K562 (cell line): ENCODE measurements at regions not wholly inside any gene's neighbourhood (a gene's known extent, or its start where the extent isn't known, plus 50 kb on each side); places are given as distances from the start of the nearest gene placed in this dataset.

Experiments
- ATAC-seq: fragments of 200-7000 bp; cut with Tn5 transposase; 3 replicates; pipeline ENCODE4 v1.9.1; 2020; ENCODE audit warnings: moderate library complexity
- BruUV-seq: library from RNA; stranded (reverse); fragments of 400-500 nt; replicated peaks from 2 replicates; lab custom pipeline; 2021; lab: Mats Ljungman, UMichigan
- CTCF ChIA-PET: fragments of 300-600 bp; formaldehyde crosslinking; extraction: SDS; loops from one replicate; lab custom pipeline; 2021; ENCODE audit warnings: low intra/inter-chr PET ratio; lab: Yijun Ruan, JAX
- POLR2A ChIA-PET: fragments of 300-600, 350-650 bp; sonication (Branson Sonifier 250); formaldehyde crosslinking; extraction: SDS; loops from one replicate; lab custom pipeline; 2021; ENCODE audit warnings: antibody characterized with exemption, inconsistent platforms; lab: Yijun Ruan, JAX
- DNase-seq, 4 experiments: peaks; one replicate each; pipeline versions ENCODE4 v3.0.0 to v3.0.0-alpha.2; 2011 to 2018; ENCODE audit warnings: low spot score in 3 of 4, mixed read lengths in 3 of 4; ENCODE audit errors: extremely low read depth in 1 of 4
- FAIRE-seq: peaks from 2 replicates; lab custom pipeline; 2011; peaks lifted over from hg19 to GRCh38; lab: Jason Lieb, UNC
- H2AFZ ChIP-seq: 2 replicates; pipeline ENCODE4 v1.6.0; 2011; ENCODE audit warnings: low read depth, low read length, control low read depth, inconsistent platforms
- H3K27ac ChIP-seq: fragments of 200-600 bp; 3 replicates; pipeline ENCODE4 v1.8.0; 2011; ENCODE audit warnings: low read depth, mild to moderate bottlenecking, control low read depth, inconsistent platforms, low read length, moderate library complexity, mixed read lengths; ENCODE audit errors: extremely low read depth
- H3K27me3 ChIP-seq, 2 experiments: fragments of 300-600 bp in 1 of 2; 2 replicates in 1 of 2; 3 replicates in 1 of 2; pipeline versions ENCODE4 v1.6.0 to v1.8.0; 2011; ENCODE audit warnings: inconsistent platforms in 2 of 2, low read length in 2 of 2, mild to moderate bottlenecking in 1 of 2, mixed read lengths in 1 of 2, moderate library complexity in 1 of 2; ENCODE audit not compliant: control insufficient read depth in 2 of 2, insufficient read depth in 2 of 2
- H3K36me3 ChIP-seq: fragments of 300-600 bp; 3 replicates; pipeline ENCODE4 v1.8.0; 2011; ENCODE audit warnings: mild to moderate bottlenecking, low read length, inconsistent platforms; ENCODE audit not compliant: control insufficient read depth, insufficient read depth
- H3K4me1 ChIP-seq, 2 experiments: fragments of 200-600 bp in 1 of 2; replicated peaks in 1 of 2; 2 replicates in 1 of 2; 3 replicates in 1 of 2; pipeline versions ENCODE4 v1.5.1 to v1.8.0; 2011; ENCODE audit warnings: inconsistent platforms in 2 of 2, low read length in 2 of 2, mild to moderate bottlenecking in 1 of 2, mixed read lengths in 1 of 2, moderate library complexity in 1 of 2; ENCODE audit not compliant: control insufficient read depth in 2 of 2, insufficient read depth in 2 of 2
- H3K4me2 ChIP-seq: 2 replicates; pipeline ENCODE4 v1.6.1; 2011; ENCODE audit warnings: low read length, control low read depth, inconsistent platforms, mixed read lengths; ENCODE audit not compliant: insufficient read depth
- H3K4me3 ChIP-seq: fragments of 200-600 bp; sonication (generic), shearing (Covaris generic); 2 replicates; pipeline ENCODE4 v1.5.1; 2016; ENCODE audit warnings: control low read depth, inconsistent platforms
- H3K79me2 ChIP-seq: fragments of 200-600 bp; 3 replicates; pipeline ENCODE4 v1.8.0; 2011; ENCODE audit warnings: low read length, inconsistent platforms; ENCODE audit not compliant: control insufficient read depth, insufficient read depth
- H3K9ac ChIP-seq, 2 experiments: 2 replicates each; pipeline versions ENCODE4 v1.6.0 to v1.6.1; 2011; ENCODE audit warnings: low read depth in 2 of 2, low read length in 2 of 2, control low read depth in 1 of 2, inconsistent platforms in 1 of 2, mild to moderate bottlenecking in 1 of 2, mixed read lengths in 1 of 2; ENCODE audit not compliant: insufficient read depth in 1 of 2
- H3K9me1 ChIP-seq: one replicate; pipeline ENCODE4 v1.6.0; 2011; ENCODE audit warnings: inconsistent platforms, mild to moderate bottlenecking, low read length, moderate library complexity; ENCODE audit not compliant: control insufficient read depth, insufficient read depth
- H3K9me3 ChIP-seq: replicated peaks from 2 replicates; pipeline ENCODE4 v1.5.1; 2011; ENCODE audit warnings: low read depth, low read length, inconsistent platforms; ENCODE audit not compliant: control insufficient read depth, insufficient read depth
- H4K20me1 ChIP-seq: replicated peaks from 2 replicates; pipeline ENCODE4 v1.6.1; 2011; ENCODE audit warnings: low read length, inconsistent platforms, mixed read lengths; ENCODE audit not compliant: control insufficient read depth, insufficient read depth
- E2F4 ChIP-seq: sonication (generic); formaldehyde crosslinking; IDR thresholded peaks from 2 replicates; pipeline ENCODE4 v1.8.0; 2022; ENCODE audit warnings: mild to moderate bottlenecking, low read depth, missing genetic modification reagents
- MECOM ChIP-seq: fragments of 250-450 bp; sonication (Bioruptor Pico); IDR thresholded peaks from 2 replicates; pipeline ENCODE4 v1.8.0; 2022; ENCODE audit warnings: inconsistent platforms
- ZNF584 ChIP-seq: fragments of 200-800 bp; sonication (Bioruptor generic); IDR thresholded peaks from 2 replicates; pipeline ENCODE4 v1.6.1; 2016; ENCODE audit warnings: low read depth, mild to moderate bottlenecking, missing genetic modification characterization, missing compliant biosample characterization
- WGBS: fragments of 100-300 bp; shearing (Covaris generic); methylation state at CpG from one replicate; pipeline ENCODE4 v1.1.6; 2016; ENCODE audit warnings: low coverage, mixed read lengths; ENCODE audit not compliant: insufficient coverage; ENCODE audit errors: missing lambda C conversion rate; 5-methylcytosine and 5-hydroxymethylcytosine counted together
- in situ Hi-C: fragments of 300-500 bp; cut with MboI; formaldehyde crosslinking; loops from 4 replicates; pipeline ENCODE4 v1.15.0; 2018; ENCODE audit warnings: inconsistent platforms, mixed read lengths
- intact Hi-C: fragments of 100-400 bp; cut with micrococcal nuclease; formaldehyde crosslinking; loops from 2 replicates; pipeline ENCODE4 v1.14.2; 2022

- no peak for TF ChIP-seq ZNF584
- TF ChIP-seq E2F4: no peak
Observed at GRCh38 chr9:12290166-12290869, 402.9 kb upstream of the TYRP1 start (continued).

GRCh38 chr9:12305211-12305610 lies 388.0 kb upstream of the TYRP1 start:
- 0% methylated on average over 1 of the region's 1 CpG for WGBS
- no peak for FAIRE-seq
- H3K9me3 ChIP-seq: no peaks in the 10 kb centered on the region
- ATAC-seq: no peak
- H3K4me2 ChIP-seq: no peak overlapping the region
- H3K36me3 ChIP-seq: no peaks in the 10 kb centered on the region
- no peak overlapping the region for H3K27ac ChIP-seq
- H4K20me1 ChIP-seq: no peaks in the 10 kb centered on the region
- no peak overlapping the region for H3K4me3 ChIP-seq
- no peaks in the 10 kb centered on the region for H3K79me2 ChIP-seq
- no peaks in the 10 kb centered on the region for H3K9me1 ChIP-seq
- in situ Hi-C loops (no loop called here), intact Hi-C loops (no loop called here)
- H3K27me3 ChIP-seq: no peaks in the 10 kb centered on the region
- no peak for TF ChIP-seq MECOM (CRISPR knock-in tag)
- no peak overlapping the region for H3K9ac ChIP-seq
- H3K4me1 ChIP-seq: no peaks in the 10 kb centered on the region
- no TSS peak for BruUV-seq
- DNase-seq: no peak
- no peak overlapping the region for H2AFZ ChIP-seq
- ChIA-PET POLR2A (no interaction called here), CTCF (no interaction called here)
